WTC11 (cell line): ENCODE measurements at regions not wholly inside any gene's neighbourhood (a gene's known extent, or its start where the extent isn't known, plus 50 kb on each side); places are given as distances from the start of the nearest gene placed in this dataset.

Source experiments
- ATAC-seq: fragments of 200-7000 bp; cut with Tn5 transposase; 2 replicates; pipeline ENCODE4 v1.10.0; 2021; ENCODE audit warnings: mild to moderate bottlenecking, moderate library complexity
- CTCF ChIA-PET: fragments of 300-600 bp; sonication (Branson Sonifier 250); formaldehyde crosslinking; loops from one replicate; lab custom pipeline; 2021; ENCODE audit warnings: antibody characterized with exemption; lab: Charles Lee
- POLR2A ChIA-PET: fragments of 350-600 bp; sonication (Branson Sonifier 250); formaldehyde crosslinking; loops from one replicate; lab custom pipeline; 2021; ENCODE audit warnings: antibody characterized with exemption; lab: Charles Lee
- DNase-seq: peaks from one replicate; pipeline ENCODE4 v3.0.0; 2021; ENCODE audit warnings: low spot score
- H3K27ac Mint-ChIP-seq: 2 replicates; pipeline ENCODE4 v1.8.0; 2021; ENCODE audit warnings: mixed read lengths
- H3K27me3 Mint-ChIP-seq: 2 replicates; pipeline ENCODE4 v1.8.0; 2021; ENCODE audit warnings: low read depth, mild to moderate bottlenecking, moderate library complexity, mixed read lengths
- H3K36me3 Mint-ChIP-seq: 2 replicates; pipeline ENCODE4 v1.8.0; 2021; ENCODE audit warnings: mixed read lengths
- H3K4me1 Mint-ChIP-seq: 2 replicates; pipeline ENCODE4 v1.8.0; 2022; ENCODE audit warnings: mixed read lengths
- H3K4me3 Mint-ChIP-seq: 2 replicates; pipeline ENCODE4 v1.8.0; 2021; ENCODE audit warnings: mild to moderate bottlenecking, moderate library complexity, mixed read lengths
- H3K9me3 Mint-ChIP-seq: 2 replicates; pipeline ENCODE4 v1.8.0; 2021; ENCODE audit warnings: mixed read lengths
- GABPB1 ChIP-seq: sonication (generic); formaldehyde crosslinking; IDR thresholded peaks from 2 replicates; pipeline ENCODE4 v1.8.1; 2023; ENCODE audit warnings: mild to moderate bottlenecking, missing genetic modification reagents
- GRHL2 ChIP-seq: fragments of 250-450 bp; sonication (Bioruptor Pico); IDR thresholded peaks from 2 replicates; pipeline ENCODE4 v1.8.0; 2022; ENCODE audit warnings: mild to moderate bottlenecking, moderate library complexity; ENCODE audit not compliant: insufficient replicate concordance, severe bottlenecking
- RELA ChIP-seq: sonication (generic); formaldehyde crosslinking; IDR thresholded peaks from 2 replicates; pipeline ENCODE4 v1.8.1; 2022; ENCODE audit warnings: missing genetic modification reagents, mild to moderate bottlenecking, borderline replicate concordance
- SP1 ChIP-seq: sonication (generic); formaldehyde crosslinking; conservative IDR thresholded peaks from 2 replicates; pipeline ENCODE4 v1.8.1; 2022; ENCODE audit warnings: missing genetic modification reagents
- TCF7 ChIP-seq: sonication (generic); formaldehyde crosslinking; IDR thresholded peaks from 2 replicates; pipeline ENCODE4 v1.8.0; 2022; ENCODE audit warnings: mild to moderate bottlenecking, low read depth, missing genetic modification reagents, moderate library complexity
- ZNF263 ChIP-seq: sonication (generic); formaldehyde crosslinking; IDR thresholded peaks from 2 replicates; pipeline ENCODE4 v1.8.1; 2022; ENCODE audit warnings: low read depth, mild to moderate bottlenecking, moderate library complexity, missing genetic modification reagents
- TF ChIP-seq, protein P1 (sequence below): sonication (generic); formaldehyde crosslinking; IDR thresholded peaks from 2 replicates; pipeline ENCODE4 v1.8.1; 2023; ENCODE audit warnings: mild to moderate bottlenecking, missing genetic modification reagents, moderate library complexity
- TF ChIP-seq, protein P2 (sequence below): sonication (generic); formaldehyde crosslinking; IDR thresholded peaks from 2 replicates; pipeline ENCODE4 v1.8.1; 2023; ENCODE audit warnings: mild to moderate bottlenecking, missing genetic modification reagents, moderate library complexity
- TF ChIP-seq, protein P3 (sequence below): sonication (generic); formaldehyde crosslinking; IDR thresholded peaks from 2 replicates; pipeline ENCODE4 v1.8.0; 2022; ENCODE audit warnings: mild to moderate bottlenecking, missing genetic modification reagents
- TF ChIP-seq, protein P4 (sequence below): fragments of 250-450 bp; sonication (Bioruptor Pico); IDR thresholded peaks from 2 replicates; pipeline ENCODE4 v1.9.0; 2021; ENCODE audit warnings: mild to moderate bottlenecking, borderline replicate concordance
- TF ChIP-seq, protein P5 (sequence below): sonication (generic); formaldehyde crosslinking; IDR thresholded peaks from 2 replicates; pipeline ENCODE4 v1.8.1; 2023; ENCODE audit warnings: mild to moderate bottlenecking, missing genetic modification reagents, borderline replicate concordance
- TF ChIP-seq, protein P6 (sequence below): fragments of 250-450 bp; sonication (Bioruptor Pico); IDR thresholded peaks from 2 replicates; pipeline ENCODE4 v1.9.0; 2021; ENCODE audit warnings: moderate library complexity, mild to moderate bottlenecking, inconsistent platforms, borderline replicate concordance
- TF ChIP-seq, protein P7 (sequence below): sonication (generic); formaldehyde crosslinking; IDR thresholded peaks from 2 replicates; pipeline ENCODE4 v1.8.1; 2022; ENCODE audit warnings: missing genetic modification reagents, borderline replicate concordance
- TF ChIP-seq, protein P8 (sequence below): sonication (generic); formaldehyde crosslinking; IDR thresholded peaks from 2 replicates; pipeline ENCODE4 v1.8.1; 2023; ENCODE audit warnings: mild to moderate bottlenecking, missing genetic modification reagents

DNA sequence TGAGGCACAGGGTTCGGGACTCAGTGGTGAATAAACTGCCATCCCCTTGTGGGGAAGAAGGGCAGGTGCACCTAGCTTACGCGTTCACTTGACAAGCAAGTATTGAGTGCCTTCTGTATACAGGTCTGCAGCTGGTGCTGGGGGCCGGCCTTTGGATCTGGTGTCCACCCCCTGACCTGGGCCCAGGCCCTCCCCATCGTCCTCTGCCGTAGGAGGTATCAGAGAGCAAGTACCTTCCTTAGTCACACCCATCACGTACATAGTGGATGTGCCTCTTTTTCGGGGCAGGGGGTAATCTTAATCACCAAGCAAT, 53.3 kb downstream of the SMIM38 start:
- TF ChIP-seq GRHL2 (CRISPR knock-in tag) = no peak
- no peak for TF ChIP-seq RELA (CRISPR knock-in tag)
- TF ChIP-seq, protein P1, sequence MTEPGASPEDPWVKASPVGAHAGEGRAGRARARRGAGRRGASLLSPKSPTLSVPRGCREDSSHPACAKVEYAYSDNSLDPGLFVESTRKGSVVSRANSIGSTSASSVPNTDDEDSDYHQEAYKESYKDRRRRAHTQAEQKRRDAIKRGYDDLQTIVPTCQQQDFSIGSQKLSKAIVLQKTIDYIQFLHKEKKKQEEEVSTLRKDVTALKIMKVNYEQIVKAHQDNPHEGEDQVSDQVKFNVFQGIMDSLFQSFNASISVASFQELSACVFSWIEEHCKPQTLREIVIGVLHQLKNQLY (CRISPR knock-in tag) = no peak
- TF ChIP-seq, protein P2, sequence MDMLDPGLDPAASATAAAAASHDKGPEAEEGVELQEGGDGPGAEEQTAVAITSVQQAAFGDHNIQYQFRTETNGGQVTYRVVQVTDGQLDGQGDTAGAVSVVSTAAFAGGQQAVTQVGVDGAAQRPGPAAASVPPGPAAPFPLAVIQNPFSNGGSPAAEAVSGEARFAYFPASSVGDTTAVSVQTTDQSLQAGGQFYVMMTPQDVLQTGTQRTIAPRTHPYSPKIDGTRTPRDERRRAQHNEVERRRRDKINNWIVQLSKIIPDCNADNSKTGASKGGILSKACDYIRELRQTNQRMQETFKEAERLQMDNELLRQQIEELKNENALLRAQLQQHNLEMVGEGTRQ (CRISPR knock-in tag) = no peak
- TF ChIP-seq, protein P3, sequence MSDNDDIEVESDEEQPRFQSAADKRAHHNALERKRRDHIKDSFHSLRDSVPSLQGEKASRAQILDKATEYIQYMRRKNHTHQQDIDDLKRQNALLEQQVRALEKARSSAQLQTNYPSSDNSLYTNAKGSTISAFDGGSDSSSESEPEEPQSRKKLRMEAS (CRISPR knock-in tag) = no peak
- no peak for TF ChIP-seq GABPB1 (CRISPR knock-in tag)
- TF ChIP-seq, protein P4, sequence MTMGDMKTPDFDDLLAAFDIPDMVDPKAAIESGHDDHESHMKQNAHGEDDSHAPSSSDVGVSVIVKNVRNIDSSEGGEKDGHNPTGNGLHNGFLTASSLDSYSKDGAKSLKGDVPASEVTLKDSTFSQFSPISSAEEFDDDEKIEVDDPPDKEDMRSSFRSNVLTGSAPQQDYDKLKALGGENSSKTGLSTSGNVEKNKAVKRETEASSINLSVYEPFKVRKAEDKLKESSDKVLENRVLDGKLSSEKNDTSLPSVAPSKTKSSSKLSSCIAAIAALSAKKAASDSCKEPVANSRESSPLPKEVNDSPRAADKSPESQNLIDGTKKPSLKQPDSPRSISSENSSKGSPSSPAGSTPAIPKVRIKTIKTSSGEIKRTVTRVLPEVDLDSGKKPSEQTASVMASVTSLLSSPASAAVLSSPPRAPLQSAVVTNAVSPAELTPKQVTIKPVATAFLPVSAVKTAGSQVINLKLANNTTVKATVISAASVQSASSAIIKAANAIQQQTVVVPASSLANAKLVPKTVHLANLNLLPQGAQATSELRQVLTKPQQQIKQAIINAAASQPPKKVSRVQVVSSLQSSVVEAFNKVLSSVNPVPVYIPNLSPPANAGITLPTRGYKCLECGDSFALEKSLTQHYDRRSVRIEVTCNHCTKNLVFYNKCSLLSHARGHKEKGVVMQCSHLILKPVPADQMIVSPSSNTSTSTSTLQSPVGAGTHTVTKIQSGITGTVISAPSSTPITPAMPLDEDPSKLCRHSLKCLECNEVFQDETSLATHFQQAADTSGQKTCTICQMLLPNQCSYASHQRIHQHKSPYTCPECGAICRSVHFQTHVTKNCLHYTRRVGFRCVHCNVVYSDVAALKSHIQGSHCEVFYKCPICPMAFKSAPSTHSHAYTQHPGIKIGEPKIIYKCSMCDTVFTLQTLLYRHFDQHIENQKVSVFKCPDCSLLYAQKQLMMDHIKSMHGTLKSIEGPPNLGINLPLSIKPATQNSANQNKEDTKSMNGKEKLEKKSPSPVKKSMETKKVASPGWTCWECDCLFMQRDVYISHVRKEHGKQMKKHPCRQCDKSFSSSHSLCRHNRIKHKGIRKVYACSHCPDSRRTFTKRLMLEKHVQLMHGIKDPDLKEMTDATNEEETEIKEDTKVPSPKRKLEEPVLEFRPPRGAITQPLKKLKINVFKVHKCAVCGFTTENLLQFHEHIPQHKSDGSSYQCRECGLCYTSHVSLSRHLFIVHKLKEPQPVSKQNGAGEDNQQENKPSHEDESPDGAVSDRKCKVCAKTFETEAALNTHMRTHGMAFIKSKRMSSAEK (CRISPR knock-in tag) = no peak
- TF ChIP-seq TCF7 (CRISPR knock-in tag) = no peak
- TF ChIP-seq SP1 = no peak
- no peak for TF ChIP-seq ZNF263
- TF ChIP-seq, protein P5, sequence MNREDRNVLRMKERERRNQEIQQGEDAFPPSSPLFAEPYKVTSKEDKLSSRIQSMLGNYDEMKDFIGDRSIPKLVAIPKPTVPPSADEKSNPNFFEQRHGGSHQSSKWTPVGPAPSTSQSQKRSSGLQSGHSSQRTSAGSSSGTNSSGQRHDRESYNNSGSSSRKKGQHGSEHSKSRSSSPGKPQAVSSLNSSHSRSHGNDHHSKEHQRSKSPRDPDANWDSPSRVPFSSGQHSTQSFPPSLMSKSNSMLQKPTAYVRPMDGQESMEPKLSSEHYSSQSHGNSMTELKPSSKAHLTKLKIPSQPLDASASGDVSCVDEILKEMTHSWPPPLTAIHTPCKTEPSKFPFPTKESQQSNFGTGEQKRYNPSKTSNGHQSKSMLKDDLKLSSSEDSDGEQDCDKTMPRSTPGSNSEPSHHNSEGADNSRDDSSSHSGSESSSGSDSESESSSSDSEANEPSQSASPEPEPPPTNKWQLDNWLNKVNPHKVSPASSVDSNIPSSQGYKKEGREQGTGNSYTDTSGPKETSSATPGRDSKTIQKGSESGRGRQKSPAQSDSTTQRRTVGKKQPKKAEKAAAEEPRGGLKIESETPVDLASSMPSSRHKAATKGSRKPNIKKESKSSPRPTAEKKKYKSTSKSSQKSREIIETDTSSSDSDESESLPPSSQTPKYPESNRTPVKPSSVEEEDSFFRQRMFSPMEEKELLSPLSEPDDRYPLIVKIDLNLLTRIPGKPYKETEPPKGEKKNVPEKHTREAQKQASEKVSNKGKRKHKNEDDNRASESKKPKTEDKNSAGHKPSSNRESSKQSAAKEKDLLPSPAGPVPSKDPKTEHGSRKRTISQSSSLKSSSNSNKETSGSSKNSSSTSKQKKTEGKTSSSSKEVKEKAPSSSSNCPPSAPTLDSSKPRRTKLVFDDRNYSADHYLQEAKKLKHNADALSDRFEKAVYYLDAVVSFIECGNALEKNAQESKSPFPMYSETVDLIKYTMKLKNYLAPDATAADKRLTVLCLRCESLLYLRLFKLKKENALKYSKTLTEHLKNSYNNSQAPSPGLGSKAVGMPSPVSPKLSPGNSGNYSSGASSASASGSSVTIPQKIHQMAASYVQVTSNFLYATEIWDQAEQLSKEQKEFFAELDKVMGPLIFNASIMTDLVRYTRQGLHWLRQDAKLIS (CRISPR knock-in tag) = no peak
- TF ChIP-seq, protein P6, sequence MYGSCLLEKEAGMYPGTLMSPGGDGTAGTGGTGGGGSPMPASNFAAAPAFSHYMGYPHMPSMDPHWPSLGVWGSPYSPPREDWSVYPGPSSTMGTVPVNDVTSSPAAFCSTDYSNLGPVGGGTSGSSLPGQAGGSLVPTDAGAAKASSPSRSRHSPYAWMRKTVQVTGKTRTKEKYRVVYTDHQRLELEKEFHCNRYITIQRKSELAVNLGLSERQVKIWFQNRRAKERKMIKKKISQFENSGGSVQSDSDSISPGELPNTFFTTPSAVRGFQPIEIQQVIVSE (CRISPR knock-in tag) = no peak
- TF ChIP-seq, protein P7, sequence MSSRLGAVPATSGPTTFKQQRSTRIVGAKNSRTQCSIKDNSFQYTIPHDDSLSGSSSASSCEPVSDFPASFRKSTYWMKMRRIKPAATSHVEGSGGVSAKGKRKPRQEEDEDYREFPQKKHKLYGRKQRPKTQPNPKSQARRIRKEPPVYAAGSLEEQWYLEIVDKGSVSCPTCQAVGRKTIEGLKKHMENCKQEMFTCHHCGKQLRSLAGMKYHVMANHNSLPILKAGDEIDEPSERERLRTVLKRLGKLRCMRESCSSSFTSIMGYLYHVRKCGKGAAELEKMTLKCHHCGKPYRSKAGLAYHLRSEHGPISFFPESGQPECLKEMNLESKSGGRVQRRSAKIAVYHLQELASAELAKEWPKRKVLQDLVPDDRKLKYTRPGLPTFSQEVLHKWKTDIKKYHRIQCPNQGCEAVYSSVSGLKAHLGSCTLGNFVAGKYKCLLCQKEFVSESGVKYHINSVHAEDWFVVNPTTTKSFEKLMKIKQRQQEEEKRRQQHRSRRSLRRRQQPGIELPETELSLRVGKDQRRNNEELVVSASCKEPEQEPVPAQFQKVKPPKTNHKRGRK (CRISPR knock-in tag) = no peak
- TF ChIP-seq, protein P8, sequence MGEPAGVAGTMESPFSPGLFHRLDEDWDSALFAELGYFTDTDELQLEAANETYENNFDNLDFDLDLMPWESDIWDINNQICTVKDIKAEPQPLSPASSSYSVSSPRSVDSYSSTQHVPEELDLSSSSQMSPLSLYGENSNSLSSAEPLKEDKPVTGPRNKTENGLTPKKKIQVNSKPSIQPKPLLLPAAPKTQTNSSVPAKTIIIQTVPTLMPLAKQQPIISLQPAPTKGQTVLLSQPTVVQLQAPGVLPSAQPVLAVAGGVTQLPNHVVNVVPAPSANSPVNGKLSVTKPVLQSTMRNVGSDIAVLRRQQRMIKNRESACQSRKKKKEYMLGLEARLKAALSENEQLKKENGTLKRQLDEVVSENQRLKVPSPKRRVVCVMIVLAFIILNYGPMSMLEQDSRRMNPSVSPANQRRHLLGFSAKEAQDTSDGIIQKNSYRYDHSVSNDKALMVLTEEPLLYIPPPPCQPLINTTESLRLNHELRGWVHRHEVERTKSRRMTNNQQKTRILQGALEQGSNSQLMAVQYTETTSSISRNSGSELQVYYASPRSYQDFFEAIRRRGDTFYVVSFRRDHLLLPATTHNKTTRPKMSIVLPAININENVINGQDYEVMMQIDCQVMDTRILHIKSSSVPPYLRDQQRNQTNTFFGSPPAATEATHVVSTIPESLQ (CRISPR knock-in tag) = no peak
- Mint-ChIP-seq H3K27ac (no peak overlapping the region), H3K9me3 (peaks cover 4% of the 10 kb centered on the region; the same call in 1 of the 2 replicates), H3K36me3 (no peaks in the 10 kb centered on the region), H3K4me3 (no peak overlapping the region), H3K4me1 (peaks cover 6% of the 10 kb centered on the region; the same call in 1 of the 2 replicates), H3K27me3 (peaks cover 3% of the 10 kb centered on the region; the same call in 1 of the 2 replicates)
- ATAC-seq (no peak), DNase-seq (peak; percentile 6)
- ChIA-PET CTCF (interaction anchor here (1.2 kb wide), 2 partner anchors 77 to 107 kb away, joined by 3 to 4 read pairs; no protein-coding TSS in a partner anchor), POLR2A (no interaction called here)
